Fibroblast of pulmonary artery (primary cell): ENCODE measurements at regions not wholly inside any gene's neighbourhood (a gene's known extent, or its start where the extent isn't known, plus 50 kb on each side); places are given as distances from the start of the nearest gene placed in this dataset.
"Not testable (repeated sequence)": the region's sequence is repeated elsewhere in the genome, so short reads cannot be mapped to it uniquely, and the experiment has no call there.

Experiments used
- DNase-seq: peaks from one replicate; pipeline ENCODE4 v3.0.0-alpha.2; 2010; ENCODE audit warnings: low read depth
- H3K4me3 ChIP-seq: replicated peaks from 2 replicates; pipeline ENCODE4 v1.5.1; 2011; ENCODE audit warnings: low read depth, mild to moderate bottlenecking, control low read depth, low read length, moderate library complexity
- CTCF ChIP-seq: IDR thresholded peaks from 2 replicates; pipeline ENCODE4 v1.5.1; 2011; ENCODE audit warnings: mild to moderate bottlenecking, control low read depth, low read length, inconsistent platforms; ENCODE audit errors: missing control alignments

GRCh38 chr4:116551806-116552205, 533.6 kb downstream of the TRAM1L1 start:
- no peak for TF ChIP-seq CTCF
- no peak overlapping the region for H3K4me3 ChIP-seq
- no peak for DNase-seq

- DNase-seq: no peak
- no peak overlapping the region for H3K4me3 ChIP-seq
- TF ChIP-seq CTCF: no peak
These were observed 537.7 kb downstream of the TRAM1L1 start for GRCh38 chr4:116547632-116548031.

GRCh38 chr4:116546759-116547158, 538.6 kb downstream of the TRAM1L1 start:
- H3K4me3 ChIP-seq: no peak overlapping the region
- no peak for TF ChIP-seq CTCF
- no peak for DNase-seq

- no peak for DNase-seq
- no peak for TF ChIP-seq CTCF
- no peak overlapping the region for H3K4me3 ChIP-seq
These were observed 540.4 kb downstream of the TRAM1L1 start for GRCh38 chr4:116544946-116545345.

GRCh38 chr4:116539744-116540143, 545.6 kb downstream of the TRAM1L1 start:
- no peak for TF ChIP-seq CTCF
- H3K4me3 ChIP-seq: no peak overlapping the region
- no peak for DNase-seq

- no peak overlapping the region for H3K4me3 ChIP-seq
- no peak for TF ChIP-seq CTCF
- DNase-seq: no peak
These were observed 547.5 kb downstream of the TRAM1L1 start for GRCh38 chr4:116537828-116538227.

GRCh38 chr4:116536024-116536423, 549.4 kb downstream of the TRAM1L1 start:
- DNase-seq, H3K4me3 ChIP-seq: not testable (repeated sequence)

- TF ChIP-seq CTCF: no peak
- DNase-seq: no peak
- no peak overlapping the region for H3K4me3 ChIP-seq
These were observed 553.5 kb downstream of the TRAM1L1 start for GRCh38 chr4:116531870-116532269.
